T-helper 2 cell treated with Interferon-gamma antibody and Interleukin-4, amounts not matched to agents 5 μg/mL and 100 μg/mL, for 36 hours (primary cell): ENCODE measurements at regions not wholly inside any gene's neighbourhood (a gene's known extent, or its start where the extent isn't known, plus 50 kb on each side); places are given as distances from the start of the nearest gene placed in this dataset.
A peak's percentile ranks its signal among the peaks of the same experiment; 100 is the strongest.
"Not testable (repeated sequence)": the region's sequence is repeated elsewhere in the genome, so short reads cannot be mapped to it uniquely, and the experiment has no call there.

ENCODE experiments used
- DNase-seq: peaks from one replicate; pipeline ENCODE4 v3.0.0; 2021; ENCODE audit warnings: low spot score
- H3K27ac Mint-ChIP-seq: one replicate; pipeline ENCODE4 v1.8.0; 2021; ENCODE audit warnings: mild to moderate bottlenecking, mixed read lengths
- H3K27me3 Mint-ChIP-seq: one replicate; pipeline ENCODE4 v1.8.0; 2021; ENCODE audit warnings: low read depth, mixed read lengths
- H3K36me3 Mint-ChIP-seq: one replicate; pipeline ENCODE4 v1.8.0; 2021; ENCODE audit warnings: low read depth, mixed read lengths
- H3K4me1 Mint-ChIP-seq: one replicate; pipeline ENCODE4 v1.8.0; 2021; ENCODE audit warnings: low read depth, mixed read lengths
- H3K4me3 Mint-ChIP-seq: one replicate; pipeline ENCODE4 v1.8.0; 2022; ENCODE audit warnings: mild to moderate bottlenecking, moderate library complexity, mixed read lengths
- H3K9me3 Mint-ChIP-seq: one replicate; pipeline ENCODE4 v1.8.0; 2021; ENCODE audit warnings: mixed read lengths

DNA sequence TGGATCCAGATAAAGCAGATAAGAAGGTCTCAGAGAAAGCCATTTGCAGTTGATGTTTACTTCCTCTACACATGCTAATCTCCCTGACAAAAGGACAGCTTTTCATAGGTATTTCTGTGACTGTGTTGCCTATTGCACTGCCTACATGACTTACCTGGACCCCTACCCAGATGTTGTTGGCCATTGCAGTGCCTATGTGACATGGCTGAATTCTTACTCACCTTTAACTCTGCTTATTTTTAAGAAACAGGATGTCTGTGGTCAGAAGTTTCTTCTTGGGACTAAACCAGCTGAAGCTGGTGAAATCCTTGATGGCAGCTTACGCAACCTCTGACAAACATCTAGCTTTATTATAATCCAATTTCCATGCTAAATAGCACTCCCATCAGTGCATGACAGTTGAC lies 50.7 kb downstream of the PPIAL4D start:
- not testable (repeated sequence) for H3K27ac Mint-ChIP-seq, DNase-seq, H3K36me3 Mint-ChIP-seq, H3K4me1 Mint-ChIP-seq, H3K4me3 Mint-ChIP-seq, H3K9me3 Mint-ChIP-seq, H3K27me3 Mint-ChIP-seq

DNA sequence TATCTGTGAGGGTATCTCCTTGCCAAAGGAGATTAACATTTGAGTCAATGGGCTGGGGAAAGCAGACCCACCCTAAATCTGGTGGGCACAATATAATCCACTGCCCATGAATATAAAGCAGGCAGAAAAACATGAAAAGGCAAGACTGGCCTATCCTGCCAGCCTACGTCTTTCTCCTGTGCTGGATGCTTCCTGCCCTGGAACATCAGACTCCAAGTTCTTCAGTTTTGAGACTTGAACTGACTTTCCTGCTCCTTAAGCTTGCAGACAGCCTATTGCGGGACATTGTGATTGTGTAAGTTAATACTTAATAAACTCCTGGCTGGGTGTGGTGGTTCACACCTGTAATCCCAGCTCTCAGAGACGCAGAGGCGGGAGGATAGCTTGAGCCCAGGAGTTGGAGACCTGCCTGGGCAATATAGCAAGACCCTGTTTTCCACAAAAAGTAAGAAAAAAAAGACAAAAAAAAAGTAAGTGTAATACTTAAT lies 52.4 kb downstream of the PPIAL4D start:
- not testable (repeated sequence) for H3K27me3 Mint-ChIP-seq, H3K9me3 Mint-ChIP-seq, DNase-seq, H3K36me3 Mint-ChIP-seq, H3K4me1 Mint-ChIP-seq
- Mint-ChIP-seq H3K27ac (peak overlapping the region; percentile 70), H3K4me3 (peak overlapping the region; percentile 45)

DNA sequence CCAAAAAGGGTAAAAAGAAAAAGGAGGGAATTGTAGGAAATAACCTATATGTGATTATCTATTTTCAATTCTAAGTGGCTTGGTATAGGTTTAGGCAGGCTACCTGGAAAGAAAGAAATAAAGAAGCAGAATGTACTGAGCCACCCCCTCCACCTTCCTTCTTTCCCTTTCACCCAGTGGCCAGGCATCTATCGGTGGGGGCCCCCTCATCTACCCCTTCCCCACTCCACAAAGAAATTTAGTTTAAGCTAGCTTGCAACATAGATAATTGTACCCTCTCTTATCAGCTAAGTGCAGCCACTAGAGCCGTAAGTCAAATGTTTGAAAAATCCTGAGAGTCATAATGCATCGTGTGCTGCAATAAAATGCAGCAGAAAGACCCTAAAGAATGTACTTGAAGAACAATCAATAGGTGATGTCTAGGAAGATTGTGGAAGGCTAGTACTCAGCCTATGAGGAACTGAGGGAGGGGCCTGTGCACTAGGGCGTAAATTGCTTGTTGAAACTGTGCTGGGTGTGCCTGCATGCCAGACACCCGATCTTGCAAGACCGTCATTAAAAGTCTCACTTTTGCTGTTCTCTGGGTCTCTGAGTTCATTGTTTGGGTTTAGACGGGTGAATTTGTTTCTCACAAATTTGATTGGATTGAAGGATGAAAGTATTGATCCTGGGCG lies 53.0 kb downstream of the PPIAL4D start:
- not testable (repeated sequence) for H3K4me1 Mint-ChIP-seq, H3K27me3 Mint-ChIP-seq, H3K9me3 Mint-ChIP-seq, DNase-seq, H3K36me3 Mint-ChIP-seq
- H3K4me3 Mint-ChIP-seq = peak overlapping the region; percentile 45
- peak overlapping the region; percentile 70 for H3K27ac Mint-ChIP-seq

DNA sequence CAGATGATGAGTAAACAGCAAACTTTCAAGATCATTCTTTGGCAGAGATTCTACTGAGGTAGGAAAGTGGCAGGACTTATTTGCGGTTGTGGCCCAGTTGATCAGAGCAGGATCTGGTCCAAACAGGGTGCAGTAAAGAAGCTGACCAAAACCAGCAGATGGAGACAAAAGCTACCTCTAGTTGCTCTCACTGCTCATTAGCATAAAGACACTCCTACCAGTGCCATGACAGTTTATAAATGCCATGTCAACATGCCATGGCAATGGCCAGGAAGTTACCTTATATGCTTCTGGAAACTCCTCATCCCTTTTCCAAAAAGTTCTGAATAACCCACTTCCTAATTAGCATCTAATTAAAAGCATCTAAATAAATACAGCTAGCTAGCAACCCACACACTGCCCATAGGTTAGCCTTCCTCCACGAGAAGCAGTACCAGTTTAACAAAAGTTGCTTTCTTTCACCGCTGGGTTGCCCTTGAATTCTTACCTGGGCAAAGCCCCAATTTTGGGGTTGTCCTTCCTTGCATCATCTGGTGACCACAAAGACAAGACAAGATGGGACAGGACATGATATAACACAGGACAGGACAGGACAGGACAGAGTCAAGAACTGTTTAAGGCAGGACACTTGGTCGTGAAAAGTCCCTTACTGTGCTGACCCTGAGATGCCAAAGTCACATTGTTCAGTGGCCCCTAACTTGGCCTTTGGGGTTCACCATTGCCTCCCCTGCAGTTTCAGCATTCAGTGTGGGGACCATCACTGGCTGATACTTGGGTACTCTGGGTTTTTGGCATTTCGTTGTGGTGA lies 59.2 kb downstream of the PPIAL4D start:
- not testable (repeated sequence) for DNase-seq, H3K9me3 Mint-ChIP-seq

DNA sequence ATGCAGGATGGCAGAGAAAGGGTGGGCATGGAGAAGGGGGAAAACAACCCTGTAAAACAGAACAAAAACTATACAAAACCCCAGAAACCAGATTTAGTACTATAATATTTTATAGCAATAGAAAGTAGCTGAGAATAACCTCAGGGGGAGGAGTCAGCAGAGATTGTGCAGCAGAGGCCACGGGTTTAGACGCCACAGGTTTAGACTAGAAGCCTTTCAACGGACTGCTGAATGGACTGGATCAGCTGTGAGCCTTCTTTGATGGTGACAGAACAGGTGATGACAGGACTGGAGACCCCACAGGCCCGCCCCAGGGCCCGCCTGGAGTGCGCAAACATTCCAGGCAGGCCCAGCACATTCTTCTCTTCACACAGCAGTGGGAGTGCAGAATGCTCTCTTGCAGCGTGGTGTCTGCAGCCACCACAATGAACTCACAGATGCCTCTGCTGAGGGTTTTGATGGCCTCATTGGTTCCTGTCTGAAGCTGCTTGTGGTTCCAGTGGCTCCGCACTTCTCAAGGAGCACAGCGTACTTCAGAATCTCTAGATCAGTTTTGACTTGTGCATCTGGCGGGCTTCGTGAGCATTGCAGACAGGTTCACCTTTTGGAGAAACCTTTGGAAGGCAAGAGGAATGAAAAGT lies 65.6 kb downstream of the PPIAL4D start:
- H3K4me1 Mint-ChIP-seq, H3K27me3 Mint-ChIP-seq, H3K9me3 Mint-ChIP-seq, H3K36me3 Mint-ChIP-seq, H3K27ac Mint-ChIP-seq, H3K4me3 Mint-ChIP-seq, DNase-seq: not testable (repeated sequence)

More for the DNA sequence above, 59.2 kb downstream of the PPIAL4D start:
- not testable (repeated sequence) for H3K27me3 Mint-ChIP-seq, H3K4me3 Mint-ChIP-seq, H3K27ac Mint-ChIP-seq, H3K36me3 Mint-ChIP-seq, H3K4me1 Mint-ChIP-seq

DNA sequence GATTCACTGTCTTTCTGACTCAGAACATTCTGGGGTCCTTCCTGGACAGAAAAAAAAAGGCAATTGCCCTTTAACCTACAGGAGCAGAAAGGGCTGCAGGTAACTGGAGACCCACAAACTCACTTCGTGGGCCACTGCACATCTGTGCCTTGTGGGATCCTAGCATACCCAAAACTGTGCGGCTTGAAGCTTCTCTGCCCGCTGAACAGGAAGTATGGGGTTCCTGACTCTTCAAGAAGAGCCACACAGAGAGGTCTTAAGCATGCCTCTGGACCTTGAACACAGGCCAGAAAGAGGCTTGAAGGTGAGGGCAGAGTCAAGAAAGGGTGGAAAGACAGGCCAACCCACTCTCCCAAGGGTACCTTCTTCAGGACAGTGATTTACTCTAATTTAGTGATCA lies 67.6 kb downstream of the PPIAL4D start:
- not testable (repeated sequence) for H3K4me3 Mint-ChIP-seq, H3K4me1 Mint-ChIP-seq, H3K27me3 Mint-ChIP-seq, H3K36me3 Mint-ChIP-seq, DNase-seq, H3K9me3 Mint-ChIP-seq, H3K27ac Mint-ChIP-seq

DNA sequence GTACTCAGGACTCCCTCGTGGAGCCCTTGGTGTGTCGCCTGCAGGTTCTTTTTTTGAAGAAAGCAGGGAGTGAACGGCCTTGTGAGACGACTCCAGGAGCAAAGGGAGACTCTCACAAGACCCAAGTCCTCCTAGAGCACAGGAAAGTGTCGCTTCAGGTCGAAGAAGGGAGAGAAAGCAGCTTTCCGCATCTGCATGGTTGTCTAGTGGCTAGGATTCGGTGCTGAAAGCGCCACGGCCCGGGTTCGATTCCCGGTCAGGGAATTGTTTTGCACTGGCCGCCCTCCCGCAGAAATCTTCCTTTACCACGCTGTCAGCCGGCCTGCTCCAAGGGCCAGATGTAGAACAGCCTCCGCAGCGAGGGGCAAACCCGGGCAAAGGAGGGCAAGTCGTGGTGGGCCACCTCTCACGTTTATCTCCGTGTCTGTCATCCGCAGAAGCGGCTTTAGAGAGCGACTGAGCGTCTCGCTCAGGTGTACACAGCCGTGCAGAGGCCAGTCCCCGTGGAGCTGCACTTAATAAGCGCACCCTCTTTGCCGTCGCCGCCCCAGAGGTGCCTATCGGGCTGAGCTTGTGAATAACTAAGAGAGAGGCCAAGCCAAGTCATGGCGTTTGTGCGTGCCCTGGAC lies 72.6 kb downstream of the FAM72D start:
- H3K4me1 Mint-ChIP-seq, H3K4me3 Mint-ChIP-seq, H3K9me3 Mint-ChIP-seq, H3K27me3 Mint-ChIP-seq, H3K27ac Mint-ChIP-seq, H3K36me3 Mint-ChIP-seq, DNase-seq: not testable (repeated sequence)

DNA sequence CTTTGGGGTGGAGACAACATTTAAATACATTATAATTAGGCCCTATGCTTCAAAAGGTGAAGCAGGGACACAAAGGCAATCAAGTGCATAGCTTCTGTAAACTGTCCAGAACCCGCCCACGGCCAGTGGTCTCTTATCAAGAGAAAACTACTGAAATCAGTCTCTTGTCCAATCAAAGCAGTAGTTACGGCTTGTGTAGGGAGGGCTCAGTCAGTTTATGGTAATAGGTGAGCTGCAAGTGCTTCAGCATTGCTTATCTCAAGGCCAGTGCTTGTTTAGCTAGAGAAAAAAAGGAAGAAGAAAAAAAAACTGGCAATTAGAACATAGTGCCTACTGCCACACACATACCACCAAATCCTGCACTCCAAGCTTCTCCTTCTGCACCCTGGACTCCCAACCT lies 68.6 kb downstream of the FAM72D start:
- not testable (repeated sequence) for H3K9me3 Mint-ChIP-seq, DNase-seq, H3K4me1 Mint-ChIP-seq, H3K27ac Mint-ChIP-seq, H3K4me3 Mint-ChIP-seq, H3K36me3 Mint-ChIP-seq, H3K27me3 Mint-ChIP-seq
